Ishikawa (cell line): ENCODE measurements at regions not wholly inside any gene's neighbourhood (a gene's known extent, or its start where the extent isn't known, plus 50 kb on each side); places are given as distances from the start of the nearest gene placed in this dataset.

Experiments used
- CEBPB ChIP-seq: IDR thresholded peaks from 2 replicates; pipeline ENCODE4 v1.6.1; 2012
- CREB1 ChIP-seq: IDR thresholded peaks from 2 replicates; pipeline ENCODE4 v1.6.1; 2012; ENCODE audit warnings: low read depth
- EGR1 ChIP-seq: IDR thresholded peaks from 2 replicates; pipeline ENCODE4 v1.6.1; 2012
- EP300 ChIP-seq: IDR thresholded peaks from 2 replicates; pipeline ENCODE4 v1.6.1; 2012; ENCODE audit warnings: borderline replicate concordance
- FOXM1 ChIP-seq: IDR thresholded peaks from 2 replicates; pipeline ENCODE4 v1.6.1; 2012; ENCODE audit warnings: low read depth, borderline replicate concordance
- NFIC ChIP-seq: IDR thresholded peaks from 2 replicates; pipeline ENCODE4 v1.6.1; 2012
- RAD21 ChIP-seq: IDR thresholded peaks from 2 replicates; pipeline ENCODE4 v1.6.1; 2012; ENCODE audit warnings: low read depth
- REST ChIP-seq: IDR thresholded peaks from 2 replicates; pipeline ENCODE4 v1.6.1; 2012; ENCODE audit warnings: low read depth, mild to moderate bottlenecking
- TAF1 ChIP-seq: IDR thresholded peaks from 2 replicates; pipeline ENCODE4 v1.6.1; 2012; ENCODE audit warnings: low read depth, mild to moderate bottlenecking
- TCF12 ChIP-seq: IDR thresholded peaks from 2 replicates; pipeline ENCODE4 v1.6.1; 2012; ENCODE audit warnings: low read depth
- TEAD4 ChIP-seq: IDR thresholded peaks from 2 replicates; pipeline ENCODE4 v1.6.1; 2012
- YY1 ChIP-seq: IDR thresholded peaks from 2 replicates; pipeline ENCODE4 v1.6.1; 2012; ENCODE audit warnings: low read depth
- ZBTB7A ChIP-seq: IDR thresholded peaks from 2 replicates; pipeline ENCODE4 v1.6.1; 2012; ENCODE audit warnings: low read depth
- TF ChIP-seq, protein P1 (sequence below): IDR thresholded peaks from 2 replicates; pipeline ENCODE4 v1.6.1; 2012

DNA sequence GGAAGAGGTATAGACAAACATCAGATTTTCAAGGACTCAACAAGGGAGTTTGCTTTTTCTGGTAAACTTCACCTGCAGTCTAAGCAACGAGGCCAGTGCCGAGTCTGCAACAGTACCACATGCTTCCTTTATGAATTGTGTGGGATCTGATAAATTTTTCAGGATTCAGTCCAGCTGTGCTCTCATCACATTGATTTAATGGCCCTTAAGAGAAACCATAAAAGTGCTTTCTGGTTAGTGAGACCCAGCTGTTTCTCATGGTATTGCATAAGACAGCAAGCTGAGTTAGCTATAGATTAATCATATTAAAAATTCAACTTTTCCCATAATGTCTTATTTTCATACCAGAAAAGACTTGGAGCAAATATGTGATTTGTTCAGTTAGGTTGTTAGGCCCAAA, 291.4 kb downstream of the CENPW start:
- TF ChIP-seq EGR1 (no peak), TAF1 (no peak), REST (no peak), FOXM1 (no peak), CREB1 (no peak), EP300 (no peak), NFIC (no peak), TEAD4 (no peak), YY1 (no peak), CEBPB (no peak), RAD21 (no peak), ZBTB7A (no peak), TCF12 (no peak)
- TF ChIP-seq, protein P1, sequence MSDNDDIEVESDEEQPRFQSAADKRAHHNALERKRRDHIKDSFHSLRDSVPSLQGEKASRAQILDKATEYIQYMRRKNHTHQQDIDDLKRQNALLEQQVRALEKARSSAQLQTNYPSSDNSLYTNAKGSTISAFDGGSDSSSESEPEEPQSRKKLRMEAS = no peak
